ENCODE measurements at regions not wholly inside any gene's neighbourhood (a gene's known extent, or its start where the extent isn't known, plus 50 kb on each side); places are given as distances from the start of the nearest gene placed in this dataset.
A peak's percentile ranks its signal among the peaks of the same experiment; 100 is the strongest.

GRCh38 chr11:112453601-112454577, 193.2 kb upstream of the PLET1 start:
- Mint-ChIP-seq H3K27me3 (ENCODE audit: low read depth) (peaks cover 11% of the 10 kb centered on the region), H3K9me3 (ENCODE audit: low read depth) (peaks cover 7% of the 10 kb centered on the region), H3K4me3 (ENCODE audit: unreplicated experiment) (no peak overlapping the region), H3K27ac (ENCODE audit: unreplicated experiment) (no peak overlapping the region), H3K36me3 (ENCODE audit: low read depth) (no peaks in the 10 kb centered on the region), H3K4me1 (ENCODE audit: low read depth) (peaks cover 11% of the 10 kb centered on the region)
- DNase-seq (ENCODE audit: low spot score) = no peak
- TF ChIP-seq, protein P1, sequence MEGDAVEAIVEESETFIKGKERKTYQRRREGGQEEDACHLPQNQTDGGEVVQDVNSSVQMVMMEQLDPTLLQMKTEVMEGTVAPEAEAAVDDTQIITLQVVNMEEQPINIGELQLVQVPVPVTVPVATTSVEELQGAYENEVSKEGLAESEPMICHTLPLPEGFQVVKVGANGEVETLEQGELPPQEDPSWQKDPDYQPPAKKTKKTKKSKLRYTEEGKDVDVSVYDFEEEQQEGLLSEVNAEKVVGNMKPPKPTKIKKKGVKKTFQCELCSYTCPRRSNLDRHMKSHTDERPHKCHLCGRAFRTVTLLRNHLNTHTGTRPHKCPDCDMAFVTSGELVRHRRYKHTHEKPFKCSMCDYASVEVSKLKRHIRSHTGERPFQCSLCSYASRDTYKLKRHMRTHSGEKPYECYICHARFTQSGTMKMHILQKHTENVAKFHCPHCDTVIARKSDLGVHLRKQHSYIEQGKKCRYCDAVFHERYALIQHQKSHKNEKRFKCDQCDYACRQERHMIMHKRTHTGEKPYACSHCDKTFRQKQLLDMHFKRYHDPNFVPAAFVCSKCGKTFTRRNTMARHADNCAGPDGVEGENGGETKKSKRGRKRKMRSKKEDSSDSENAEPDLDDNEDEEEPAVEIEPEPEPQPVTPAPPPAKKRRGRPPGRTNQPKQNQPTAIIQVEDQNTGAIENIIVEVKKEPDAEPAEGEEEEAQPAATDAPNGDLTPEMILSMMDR (IDR thresholded peaks at IDR 0.05) = peak; percentile 65

GRCh38 chr11:112454841-112455240, 194.2 kb upstream of the PLET1 start:
- Mint-ChIP-seq H3K27me3 (ENCODE audit: low read depth) (peaks cover 6% of the 10 kb centered on the region), H3K27ac (ENCODE audit: unreplicated experiment) (no peak overlapping the region), H3K4me1 (ENCODE audit: low read depth) (peaks cover 11% of the 10 kb centered on the region), H3K9me3 (ENCODE audit: low read depth) (peaks cover 7% of the 10 kb centered on the region), H3K4me3 (ENCODE audit: unreplicated experiment) (no peak overlapping the region), H3K36me3 (ENCODE audit: low read depth) (no peaks in the 10 kb centered on the region)
- DNase-seq (ENCODE audit: low spot score) = no peak
- TF ChIP-seq, protein P1 (IDR thresholded peaks at IDR 0.05) = no peak

DNA sequence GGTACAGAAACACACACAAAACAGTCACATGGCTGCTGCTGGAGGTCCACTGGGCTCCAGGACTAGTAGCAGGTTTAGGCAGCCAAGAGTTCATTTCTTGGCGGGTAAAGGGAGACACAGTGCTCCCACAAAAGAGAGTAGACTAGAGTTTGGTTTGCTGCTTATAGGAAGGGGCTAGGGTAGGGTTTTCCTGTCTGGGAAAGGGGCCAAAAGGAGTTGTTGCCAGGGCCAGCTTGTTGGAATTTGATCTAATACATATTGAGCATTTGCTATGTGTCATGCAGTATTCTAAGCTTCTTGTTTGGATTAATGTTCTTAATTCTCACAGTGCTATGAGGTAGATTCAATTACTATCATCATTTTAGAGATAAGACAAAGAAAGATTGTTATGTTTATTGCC, 195.1 kb upstream of the PLET1 start:
- Mint-ChIP-seq H3K27me3 (ENCODE audit: low read depth) (peaks cover 5% of the 10 kb centered on the region), H3K4me3 (ENCODE audit: unreplicated experiment) (no peak overlapping the region), H3K9me3 (ENCODE audit: low read depth) (peaks cover 13% of the 10 kb centered on the region), H3K36me3 (ENCODE audit: low read depth) (no peaks in the 10 kb centered on the region), H3K4me1 (ENCODE audit: low read depth) (peaks cover 11% of the 10 kb centered on the region), H3K27ac (ENCODE audit: unreplicated experiment) (no peak overlapping the region)
- TF ChIP-seq, protein P1 (IDR thresholded peaks at IDR 0.05) = no peak
- DNase-seq (ENCODE audit: low spot score) = no peak

GRCh38 chr11:112457532-112457931, 196.9 kb upstream of the PLET1 start:
- peaks cover 4% of the 10 kb centered on the region for H3K27me3 Mint-ChIP-seq (ENCODE audit: low read depth)
- H3K4me1 Mint-ChIP-seq (ENCODE audit: low read depth) = peaks cover 11% of the 10 kb centered on the region

DNA sequence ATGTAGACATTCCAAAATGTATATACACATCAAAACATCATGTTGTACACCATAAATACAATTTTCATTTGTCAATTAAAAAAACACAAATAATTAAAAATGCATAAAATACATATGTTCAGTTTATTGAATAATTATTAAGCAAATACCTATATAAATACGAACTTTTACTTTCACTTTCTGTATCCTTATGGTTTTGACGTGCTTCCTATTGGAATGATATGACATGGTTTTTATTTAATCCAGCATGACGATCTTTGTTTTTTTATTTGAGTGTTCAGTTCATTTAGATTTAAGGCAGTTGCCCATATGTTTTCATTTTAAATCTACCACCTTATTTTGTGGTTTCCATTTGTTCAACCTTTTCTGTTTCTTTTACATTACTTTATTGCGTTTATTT, 198.3 kb upstream of the PLET1 start:
- Mint-ChIP-seq H3K4me3 (ENCODE audit: unreplicated experiment) (no peak overlapping the region), H3K36me3 (ENCODE audit: low read depth) (no peaks in the 10 kb centered on the region), H3K9me3 (ENCODE audit: low read depth) (peaks cover 13% of the 10 kb centered on the region), H3K4me1 (ENCODE audit: low read depth) (peaks cover 11% of the 10 kb centered on the region), H3K27me3 (ENCODE audit: low read depth) (peaks cover 5% of the 10 kb centered on the region), H3K27ac (ENCODE audit: unreplicated experiment) (no peak overlapping the region)
- TF ChIP-seq, protein P1 (IDR thresholded peaks at IDR 0.05) = no peak
- DNase-seq (ENCODE audit: low spot score) = no peak

More at GRCh38 chr11:112457532-112457931, 196.9 kb upstream of the PLET1 start:
- TF ChIP-seq, protein P1 (IDR thresholded peaks at IDR 0.05) = no peak
- DNase-seq (ENCODE audit: low spot score) = no peak
- H3K36me3 Mint-ChIP-seq (ENCODE audit: low read depth) = no peaks in the 10 kb centered on the region
- no peak overlapping the region for H3K4me3 Mint-ChIP-seq (ENCODE audit: unreplicated experiment)
- peaks cover 13% of the 10 kb centered on the region for H3K9me3 Mint-ChIP-seq (ENCODE audit: low read depth)
- H3K27ac Mint-ChIP-seq (ENCODE audit: unreplicated experiment) = no peak overlapping the region

All from chondrocyte (in vitro differentiated cells).